HG02610 (cell line): ENCODE measurements at regions not wholly inside any gene's neighbourhood (a gene's known extent, or its start where the extent isn't known, plus 50 kb on each side); places are given as distances from the start of the nearest gene placed in this dataset.
"Not testable (repeated sequence)": the region's sequence is repeated elsewhere in the genome, so short reads cannot be mapped to it uniquely, and the experiment has no call there.

Experiments
- ATAC-seq: cut with Tn5 transposase; IDR thresholded peaks from one replicate; pipeline ENCODE4 v1.9.1; 2021; ENCODE audit warnings: mild to moderate bottlenecking, moderate library complexity; ENCODE audit not compliant: unreplicated experiment

DNA sequence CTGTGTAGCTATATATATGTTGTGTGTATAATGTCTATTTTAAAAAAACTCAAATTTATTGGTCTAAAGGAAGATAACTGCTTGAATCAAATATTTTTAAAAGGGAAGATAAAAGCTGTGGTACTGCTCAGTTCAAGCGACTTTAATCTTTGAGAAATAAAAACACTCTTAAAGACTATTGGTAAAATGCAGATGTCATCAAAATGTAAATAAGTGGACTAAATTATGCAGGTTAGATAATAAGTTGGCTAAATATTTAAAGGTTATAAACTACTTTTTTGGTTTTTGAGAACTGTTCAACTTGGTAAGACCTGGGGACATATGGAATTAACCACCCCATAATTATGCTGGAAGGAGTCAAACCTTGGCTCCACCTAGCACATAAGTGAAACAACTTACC lies 144.7 kb upstream of the ITM2A start:
- no peak for ATAC-seq

DNA sequence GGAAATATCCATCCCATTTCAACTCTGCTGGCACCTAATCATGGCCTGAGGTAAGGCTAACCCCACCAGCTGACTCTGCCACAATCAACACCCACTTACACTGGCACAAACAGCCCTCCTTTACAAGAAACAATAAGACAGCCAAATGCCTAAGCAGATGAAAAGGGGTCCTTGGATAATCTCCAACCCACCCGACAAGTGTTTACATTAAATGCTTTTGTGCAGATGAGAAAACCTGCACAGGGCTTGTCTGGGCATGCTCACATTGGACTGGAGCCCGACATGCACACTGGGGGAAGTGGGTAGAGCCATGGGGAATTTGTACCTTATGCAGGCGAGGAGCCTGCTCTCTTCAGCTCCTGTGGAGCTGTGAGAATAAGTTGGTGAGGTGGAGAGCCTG lies 138.9 kb upstream of the ITM2A start:
- ATAC-seq = no peak

DNA sequence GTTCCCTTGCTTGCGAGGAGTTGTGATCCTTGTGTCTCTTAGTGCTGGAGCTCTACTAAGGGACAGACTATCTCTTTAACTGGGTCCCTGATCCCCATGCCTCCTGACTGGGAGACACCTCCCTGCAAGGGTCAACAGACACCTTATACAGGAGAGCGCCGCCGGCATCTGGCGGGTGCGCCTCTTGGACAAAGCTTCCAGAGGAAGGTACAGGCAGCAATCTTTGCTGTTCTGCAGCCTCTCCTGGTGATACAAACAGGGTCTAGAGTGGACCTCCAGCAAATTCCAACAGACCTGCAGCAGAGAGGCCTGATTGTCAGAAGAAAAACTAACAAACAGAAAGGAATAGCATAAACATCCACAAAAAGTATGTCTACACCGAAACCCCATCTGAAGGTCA lies 115.6 kb upstream of the ITM2A start:
- ATAC-seq = no peak

DNA sequence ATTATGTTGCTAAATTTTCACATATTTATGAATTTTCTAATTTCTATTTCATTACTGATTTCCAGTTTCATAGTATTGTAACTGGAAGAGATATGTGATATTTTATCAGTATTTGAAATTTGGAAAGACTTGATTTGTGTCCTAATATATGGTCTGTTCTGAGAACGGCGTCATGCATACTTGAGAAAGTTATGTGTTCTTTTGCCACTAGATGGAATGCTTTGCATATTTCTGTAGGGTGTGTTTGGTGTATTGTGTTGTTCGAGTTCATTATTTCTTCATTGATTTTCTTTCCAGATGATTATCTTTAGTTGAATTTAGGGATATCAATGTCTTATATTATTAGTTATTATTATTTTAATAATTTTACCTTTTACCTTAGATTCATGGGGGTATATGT lies 110.6 kb upstream of the ITM2A start:
- no peak for ATAC-seq

DNA sequence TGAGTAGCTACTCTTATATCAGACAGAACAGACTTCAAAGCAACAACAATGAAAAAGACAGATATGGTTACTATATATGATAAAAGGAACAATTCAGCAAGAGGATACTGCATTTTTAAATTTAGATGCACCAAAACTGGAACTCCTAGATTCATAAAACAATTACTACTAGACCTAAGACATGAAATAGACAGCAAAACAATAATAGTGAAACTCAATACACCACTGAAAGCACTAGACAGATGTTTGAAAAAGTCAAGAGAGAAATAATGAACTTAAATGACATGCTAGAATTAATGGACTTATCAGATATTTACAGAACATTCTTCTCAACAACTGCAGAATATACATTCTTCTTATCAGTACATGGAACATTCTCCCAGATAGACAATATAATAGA lies 99.5 kb upstream of the ITM2A start:
- ATAC-seq = no peak

DNA sequence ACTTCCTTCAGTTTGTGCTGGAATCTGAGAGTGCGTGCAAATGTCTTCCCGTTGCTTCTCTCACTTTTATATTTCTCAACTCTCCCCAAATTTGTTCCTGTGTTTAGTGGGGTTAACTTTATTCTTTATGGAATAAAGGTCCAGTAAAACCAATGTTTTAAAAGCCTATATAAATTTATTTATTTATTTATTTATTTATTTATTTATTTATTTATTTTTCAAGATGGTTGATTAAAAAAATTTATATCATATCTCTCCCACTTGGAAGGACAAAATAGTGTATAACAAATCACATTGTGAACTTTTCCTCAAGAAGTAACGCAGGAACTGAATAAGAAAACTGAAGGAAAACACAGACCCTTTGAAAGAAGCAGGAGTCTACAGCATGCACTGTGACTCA lies 95.3 kb upstream of the ITM2A start:
- no peak for ATAC-seq

DNA sequence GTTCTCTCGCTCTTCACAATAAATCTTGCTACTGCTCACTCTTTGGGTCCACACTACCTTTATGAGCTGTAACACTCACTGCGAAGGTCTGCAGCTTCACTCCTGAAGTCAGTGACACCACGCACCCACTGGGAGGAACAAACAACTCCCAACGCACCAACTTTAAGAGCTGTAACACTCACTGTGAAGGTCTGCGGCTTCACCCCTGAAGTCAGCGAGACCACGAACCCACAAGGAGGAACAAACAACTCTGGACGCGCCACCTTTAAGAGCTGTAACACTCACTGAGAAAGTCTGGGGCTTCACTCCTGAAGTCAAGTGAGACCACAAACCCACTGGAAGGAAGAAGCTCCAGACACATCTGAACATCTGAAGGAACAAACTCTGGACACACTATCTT lies 89.5 kb upstream of the ITM2A start:
- not testable (repeated sequence) for ATAC-seq

DNA sequence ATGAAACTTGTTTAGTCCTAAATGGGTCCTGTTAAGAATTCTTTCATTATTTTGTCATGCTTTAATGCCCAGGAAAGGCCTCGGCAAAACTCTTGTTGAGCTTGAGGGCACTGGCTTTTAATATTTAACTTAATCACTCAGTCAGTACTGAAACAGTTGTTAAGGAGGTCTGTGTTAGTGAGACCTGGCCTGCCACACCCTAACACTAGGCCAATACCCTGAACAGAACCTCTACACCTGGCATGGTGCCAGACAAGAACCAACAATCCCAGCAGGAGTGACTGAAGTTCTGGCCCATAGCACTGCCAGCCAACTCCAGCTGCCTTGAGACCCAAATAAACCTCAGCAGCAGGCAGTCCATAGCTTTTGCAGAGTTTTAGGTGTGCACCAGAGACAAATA lies 85.7 kb upstream of the ITM2A start:
- no peak for ATAC-seq

DNA sequence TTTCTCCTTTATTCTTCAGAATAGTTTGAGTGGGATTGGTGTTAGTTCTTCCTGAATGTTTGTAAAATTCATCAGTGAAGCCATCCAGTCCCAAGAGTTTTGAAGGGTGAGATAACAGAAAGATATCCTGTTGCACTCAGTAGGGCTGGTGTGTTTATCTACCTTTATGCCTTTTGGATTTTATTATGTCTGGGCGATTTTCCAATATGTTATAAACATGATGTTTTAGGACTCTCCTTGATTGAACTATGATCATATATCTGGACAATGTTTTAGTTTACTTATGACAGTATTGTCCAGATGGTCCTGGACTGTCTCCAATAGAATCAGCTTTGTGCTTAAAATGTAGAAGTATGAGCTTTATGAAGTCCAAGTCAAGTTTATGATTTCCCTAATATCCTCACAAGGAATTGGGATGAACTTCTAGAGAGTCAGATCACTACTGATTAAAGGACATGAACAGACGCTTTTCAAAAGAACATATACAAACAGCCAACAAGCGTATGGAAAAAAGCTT lies 77.6 kb upstream of the ITM2A start:
- no peak for ATAC-seq

DNA sequence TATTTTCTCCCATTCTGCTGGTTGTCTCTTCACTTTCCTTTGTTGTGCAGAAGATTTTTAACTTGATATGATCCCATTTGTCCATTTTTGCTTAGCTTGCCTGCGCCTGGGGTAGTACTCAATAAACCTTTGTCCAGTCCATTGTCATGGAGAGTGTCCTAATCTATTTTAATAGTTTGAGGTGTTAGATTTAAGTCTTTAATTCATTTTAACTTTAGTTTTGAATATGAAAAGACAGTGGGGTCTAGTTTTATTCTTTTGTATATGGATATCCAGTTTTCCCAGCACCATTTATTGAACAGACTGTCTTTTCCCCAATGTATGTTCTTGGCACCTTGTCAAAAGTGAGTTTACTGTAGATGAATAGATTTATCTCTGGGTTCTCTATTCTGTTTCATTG lies 76.0 kb upstream of the ITM2A start:
- no peak for ATAC-seq

DNA sequence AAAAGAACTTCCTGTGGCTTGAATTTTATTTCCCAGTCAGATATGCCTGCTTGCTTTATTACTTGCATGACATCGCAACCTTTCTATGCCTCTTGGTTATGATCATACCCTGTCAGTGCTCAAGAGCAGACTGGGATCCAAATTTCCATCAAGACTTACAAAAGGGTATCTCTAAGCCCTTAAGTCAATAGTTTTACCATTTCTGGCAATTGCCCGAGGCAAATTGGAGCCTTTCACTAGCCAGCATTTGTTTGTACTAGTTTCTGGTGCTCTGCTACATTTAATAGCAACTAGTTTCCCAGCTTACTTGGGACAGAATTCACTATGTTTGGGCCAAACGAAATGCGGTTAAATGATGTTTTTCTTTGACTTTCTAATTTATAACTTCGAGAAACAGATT lies 73.2 kb upstream of the ITM2A start:
- ATAC-seq = no peak
